GM18907 (cell line): ENCODE measurements at regions not wholly inside any gene's neighbourhood (a gene's known extent, or its start where the extent isn't known, plus 50 kb on each side); places are given as distances from the start of the nearest gene placed in this dataset.
A peak's percentile ranks its signal among the peaks of the same experiment; 100 is the strongest.

Source experiments
- ATAC-seq: cut with Tn5 transposase; IDR thresholded peaks from one replicate; pipeline ENCODE4 v1.9.1; 2021; ENCODE audit warnings: mild to moderate bottlenecking, moderate library complexity; ENCODE audit not compliant: unreplicated experiment

DNA sequence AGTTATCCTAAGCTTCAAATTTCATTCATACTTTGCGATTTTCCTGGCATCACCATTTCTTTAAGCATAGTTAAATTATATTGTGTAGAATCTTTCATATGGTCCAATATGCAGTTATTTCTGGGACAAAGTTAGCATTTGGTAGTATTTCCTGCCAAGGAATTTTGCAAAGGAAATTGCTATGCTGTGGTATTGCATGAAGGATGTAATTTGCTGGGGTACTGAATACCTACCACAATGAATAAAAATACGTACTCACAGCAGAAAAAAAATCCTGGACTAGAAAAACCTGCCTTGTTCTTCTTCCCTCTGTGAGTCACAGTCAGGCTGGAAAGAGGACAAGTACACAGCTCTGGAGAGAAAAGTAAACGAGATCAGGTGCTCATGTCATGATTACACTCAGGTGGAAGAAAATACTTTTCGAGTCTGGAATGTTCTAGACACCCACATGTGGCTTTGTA lies 241.2 kb downstream of the PTBP2 start:
- ATAC-seq, result no peak

DNA sequence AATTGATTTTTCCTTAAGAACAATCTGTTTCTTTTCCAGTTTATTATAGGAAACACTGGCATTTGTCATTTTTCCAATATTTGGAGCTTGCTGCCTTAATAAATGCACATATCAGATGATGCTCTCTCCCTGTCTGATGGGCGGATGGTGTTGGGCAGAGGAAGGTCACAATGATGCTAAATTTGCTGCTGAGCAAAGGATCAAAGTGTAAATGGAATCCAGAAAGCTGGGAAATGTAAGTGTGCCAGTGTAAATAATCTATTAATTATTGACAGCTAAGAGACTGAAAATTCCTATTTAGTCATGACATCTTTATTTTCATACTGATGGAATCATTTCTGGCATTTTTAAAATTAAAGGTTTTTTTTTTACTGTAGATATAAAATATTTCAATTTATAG lies 243.2 kb downstream of the PTBP2 start:
- ATAC-seq, result no peak

DNA sequence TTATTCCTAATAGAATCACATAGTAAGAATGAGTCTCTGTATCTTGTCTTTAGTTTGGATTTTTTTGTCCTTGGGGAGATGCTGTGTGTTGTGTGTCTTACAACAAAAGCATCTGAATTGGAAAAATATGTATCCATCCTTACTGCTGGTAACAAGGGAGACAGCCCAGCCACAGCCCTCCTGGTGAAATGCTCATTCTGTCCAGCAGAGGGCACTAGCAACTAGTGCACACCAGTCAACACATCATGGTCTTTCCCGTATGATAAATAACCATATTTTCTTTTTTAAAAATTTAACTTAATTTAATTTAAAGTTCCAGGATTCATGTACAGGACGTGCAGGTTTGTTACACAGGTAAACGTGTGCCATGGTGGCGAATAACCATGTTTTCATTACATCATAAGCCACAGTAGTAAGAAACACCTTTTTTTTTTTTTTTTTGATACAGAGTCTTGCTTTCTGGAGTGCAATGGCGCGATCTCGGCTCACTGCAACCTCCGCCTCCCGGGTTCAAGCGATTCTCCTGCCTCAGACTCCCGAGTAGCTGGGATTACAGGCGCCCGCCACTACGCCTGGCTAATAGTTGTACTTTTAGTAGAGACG lies 245.1 kb downstream of the PTBP2 start:
- ATAC-seq, result peak; percentile 91

DNA sequence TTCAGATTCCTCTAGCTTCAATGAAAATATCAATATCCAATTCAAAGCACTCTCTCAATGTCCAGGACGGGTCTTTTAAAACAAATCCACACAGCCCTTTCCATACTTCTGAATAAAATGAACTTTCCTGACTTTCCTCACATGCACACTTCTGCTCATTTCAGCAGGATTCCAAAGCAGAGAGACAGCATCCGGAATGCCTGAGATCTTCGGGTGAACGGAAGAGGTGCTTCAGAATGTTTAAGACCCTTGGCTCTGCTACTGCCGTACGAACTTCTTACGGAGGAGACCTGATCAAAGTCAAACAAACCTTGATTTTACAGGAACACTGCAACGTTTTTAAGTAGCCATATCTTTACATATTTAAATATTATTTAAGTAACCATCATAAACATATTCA lies 245.7 kb downstream of the PTBP2 start:
- ATAC-seq, result no peak

DNA sequence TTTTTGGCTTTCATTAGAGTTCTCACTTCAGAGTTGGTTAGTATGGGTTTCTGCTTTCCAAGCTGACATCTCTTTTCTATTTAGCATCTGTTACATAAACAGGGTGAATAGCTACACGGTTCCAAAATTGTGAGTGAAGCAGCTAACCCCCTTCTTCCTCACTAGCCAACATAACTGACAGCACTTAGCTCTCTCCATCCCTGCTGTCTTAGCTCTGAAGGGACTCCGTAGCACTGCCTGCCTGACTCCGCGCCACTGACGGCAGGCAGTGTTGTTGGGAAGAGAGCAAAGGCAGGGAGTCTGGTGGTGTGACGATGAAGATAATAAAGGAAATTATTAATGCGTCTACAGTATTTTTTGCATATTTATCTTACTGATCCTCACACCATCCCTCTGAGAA lies 247.0 kb downstream of the PTBP2 start:
- ATAC-seq, result no peak

DNA sequence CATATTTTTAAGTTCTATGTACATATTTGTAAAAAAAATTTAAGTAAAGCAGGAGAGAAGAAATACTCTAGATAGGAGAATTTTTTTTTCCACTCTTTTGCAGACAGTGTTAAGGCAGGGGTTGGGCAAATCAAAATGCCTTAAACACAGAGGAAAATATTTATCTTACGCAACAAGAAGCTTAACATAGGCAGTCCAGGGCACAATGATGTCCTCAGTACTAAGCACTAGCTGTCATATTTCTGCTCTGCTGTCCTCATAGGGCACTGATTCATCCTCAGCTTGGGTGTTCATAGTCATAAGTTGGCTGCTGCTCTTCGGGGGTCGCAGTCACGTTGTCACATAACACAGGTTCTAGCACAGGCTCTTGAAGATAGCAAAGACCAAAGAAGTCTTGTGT lies 247.4 kb downstream of the PTBP2 start:
- ATAC-seq, result no peak

DNA sequence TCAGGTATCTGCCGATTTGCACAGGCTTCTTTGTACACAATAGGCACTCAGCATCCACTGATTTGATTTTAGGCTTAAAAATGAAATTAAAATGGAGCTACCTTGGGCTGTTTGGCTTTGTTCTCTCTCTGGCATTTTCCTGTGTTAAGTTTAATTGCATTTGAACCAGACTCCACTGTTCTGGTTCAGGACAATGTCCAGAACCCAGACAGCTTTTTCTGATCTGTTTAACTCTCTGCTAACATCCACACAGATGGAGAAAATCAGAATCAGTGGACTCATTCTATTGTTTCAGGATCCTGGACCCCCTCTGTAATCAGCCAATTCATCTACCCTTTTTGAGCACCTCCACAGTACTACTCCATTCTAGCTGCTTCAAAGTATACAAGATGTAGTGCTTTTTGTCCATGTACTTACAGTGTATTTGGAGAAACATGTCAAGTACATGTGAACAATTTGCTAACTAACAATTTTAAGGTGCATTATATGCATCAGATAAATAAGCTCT lies 248.1 kb downstream of the PTBP2 start:
- ATAC-seq, result no peak

DNA sequence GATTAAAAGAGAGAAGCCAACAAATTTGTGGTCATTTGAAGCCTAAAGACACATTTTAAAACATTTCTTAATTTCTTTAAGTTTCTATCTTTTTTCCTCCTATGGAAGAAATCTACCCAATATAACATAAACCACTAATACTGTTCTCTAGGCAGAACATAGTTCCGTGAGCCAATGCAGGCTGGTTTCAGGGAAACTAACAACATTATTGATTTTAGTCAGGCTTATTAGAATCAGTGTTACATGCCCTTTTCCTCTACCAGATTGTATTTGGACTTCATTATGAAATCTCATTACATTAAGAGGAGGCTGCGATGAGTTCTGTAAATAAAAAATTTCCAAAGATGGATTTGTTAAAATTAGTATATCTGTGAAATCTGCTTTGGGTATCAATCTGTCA lies 249.9 kb downstream of the PTBP2 start:
- ATAC-seq, result no peak

DNA sequence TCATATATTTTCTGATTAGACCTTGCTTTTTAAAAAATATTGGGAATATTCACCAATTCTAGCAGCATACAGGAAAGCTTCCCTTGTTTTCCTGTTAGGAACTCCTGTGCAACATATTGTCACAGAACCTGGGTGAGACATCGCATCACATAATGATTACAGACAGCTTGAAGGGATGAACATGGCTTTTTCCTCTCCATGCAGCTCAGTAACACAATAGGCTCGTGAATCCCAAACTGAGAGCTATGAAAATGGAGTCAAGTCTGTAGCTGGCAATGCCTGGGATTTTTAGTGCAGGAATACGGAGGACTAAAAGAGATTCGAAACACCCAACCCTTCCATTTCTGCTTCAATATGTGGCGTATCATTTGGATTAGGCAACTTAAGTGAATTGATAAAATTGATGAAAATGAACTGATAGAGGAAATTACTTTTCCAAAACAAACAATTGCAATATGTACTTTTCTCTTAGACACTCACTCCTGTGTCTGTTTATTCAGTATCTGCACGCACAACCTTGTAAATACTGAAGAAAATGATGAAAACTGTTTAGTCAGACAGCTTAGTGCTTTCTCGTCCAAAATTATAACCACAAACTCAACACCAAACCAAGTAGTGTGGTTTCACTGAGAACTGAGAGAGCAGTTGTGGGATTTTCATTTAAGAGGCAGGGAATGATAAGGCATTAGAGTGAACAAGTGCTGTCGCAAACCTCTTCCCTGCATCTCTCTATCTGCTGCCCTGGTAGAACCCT lies 250.4 kb downstream of the PTBP2 start:
- no peak for ATAC-seq

DNA sequence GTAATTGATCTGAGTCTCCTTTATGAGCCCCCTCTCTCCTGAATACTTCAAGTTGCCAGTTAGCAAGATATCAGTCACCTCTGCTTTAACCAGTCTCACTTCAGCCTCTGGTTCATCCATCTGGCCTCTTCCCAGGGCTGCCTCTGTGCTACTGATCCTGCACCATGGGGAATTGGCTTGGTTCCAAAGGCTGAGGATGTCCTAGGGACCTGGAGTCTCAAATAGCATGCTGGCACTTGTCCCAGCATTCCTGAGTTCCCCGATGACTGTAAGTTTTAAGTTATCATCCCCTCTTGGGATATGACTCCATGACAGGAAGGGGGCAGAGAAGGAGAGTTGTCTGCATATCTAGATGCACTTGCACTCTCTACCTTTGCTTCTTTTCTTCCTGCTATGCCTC lies 252.0 kb downstream of the PTBP2 start:
- ATAC-seq, result no peak

DNA sequence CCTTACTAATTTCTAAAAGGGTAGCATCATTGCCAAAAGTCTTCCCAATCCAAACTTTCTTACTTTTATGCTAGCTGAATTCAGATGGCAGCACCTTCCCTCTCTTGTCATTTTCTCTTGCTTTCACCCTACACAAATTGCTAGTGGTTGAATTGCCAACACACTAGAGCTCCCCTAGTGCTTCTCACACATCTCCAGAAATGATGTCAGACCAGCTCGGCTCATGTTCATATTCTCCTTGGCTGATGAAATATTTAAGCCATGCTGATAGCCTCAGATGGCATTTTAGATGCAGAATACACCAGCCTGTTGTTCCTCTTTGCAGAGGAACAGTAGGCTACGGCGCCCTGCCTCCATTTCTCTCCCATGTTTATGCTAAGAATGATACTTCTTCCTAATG lies 256.9 kb downstream of the PTBP2 start:
- no peak for ATAC-seq

DNA sequence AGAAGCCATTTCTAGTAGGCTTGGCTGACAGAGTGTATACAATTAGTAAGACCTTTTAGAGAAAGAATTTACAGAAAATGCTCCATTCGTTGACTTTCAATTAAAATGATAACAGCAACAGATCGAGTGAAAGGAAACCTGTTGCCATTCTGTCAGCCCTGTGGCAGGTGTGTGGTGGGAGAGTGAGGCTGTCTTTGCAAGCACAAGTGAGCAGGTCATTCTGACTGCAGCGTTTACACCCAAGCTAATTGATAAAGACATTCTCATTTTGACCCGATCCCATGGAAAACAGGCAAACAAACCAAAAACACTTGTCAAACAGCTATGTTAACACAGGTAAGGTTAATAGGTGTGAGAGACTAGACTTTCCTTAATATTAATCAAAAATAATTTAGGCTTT lies 257.3 kb downstream of the PTBP2 start:
- no peak for ATAC-seq

DNA sequence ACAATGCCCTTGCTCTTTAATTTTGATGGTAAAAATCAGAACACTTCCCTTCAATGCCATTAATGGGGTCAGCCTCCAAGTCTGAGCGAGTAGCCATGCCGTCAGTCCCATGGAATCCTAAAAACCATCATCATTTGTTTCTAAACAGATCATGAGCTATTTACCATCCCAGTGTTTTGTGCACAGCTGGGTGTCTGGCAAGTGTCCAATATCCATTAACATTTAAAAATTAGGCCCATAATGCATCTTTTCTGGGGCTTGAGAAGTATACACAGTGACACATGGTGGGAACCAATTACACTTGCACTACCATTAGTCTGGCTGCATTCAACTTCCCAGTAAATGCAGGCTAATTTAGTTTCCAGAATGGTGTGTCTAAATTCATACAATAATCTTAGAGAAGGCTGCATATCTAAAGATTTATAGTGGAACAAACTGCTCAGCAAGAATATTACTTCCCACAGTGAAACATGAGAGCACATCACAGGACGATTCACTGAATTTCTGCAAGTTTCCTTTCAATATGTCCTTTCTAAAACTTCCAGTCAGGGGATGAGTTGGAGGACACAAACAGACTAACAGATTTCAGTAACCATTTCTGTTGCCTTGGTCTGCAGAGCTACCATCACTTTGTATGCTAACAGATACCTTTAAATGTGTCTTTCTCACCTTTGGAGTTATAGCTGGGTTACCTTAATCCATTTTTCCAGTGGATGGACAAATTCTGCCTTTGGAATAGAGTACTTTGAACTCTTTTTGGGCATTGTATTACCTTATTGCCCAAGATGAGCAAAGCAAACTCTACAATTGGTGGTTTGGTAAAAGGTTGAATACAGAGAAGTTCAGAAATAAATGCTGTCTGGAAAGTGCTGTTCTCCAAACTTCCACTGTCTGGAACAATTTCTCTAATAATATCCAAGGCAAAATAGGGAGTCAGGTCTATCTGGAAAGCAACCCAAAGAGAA lies 258.0 kb downstream of the PTBP2 start:
- ATAC-seq, result no peak

DNA sequence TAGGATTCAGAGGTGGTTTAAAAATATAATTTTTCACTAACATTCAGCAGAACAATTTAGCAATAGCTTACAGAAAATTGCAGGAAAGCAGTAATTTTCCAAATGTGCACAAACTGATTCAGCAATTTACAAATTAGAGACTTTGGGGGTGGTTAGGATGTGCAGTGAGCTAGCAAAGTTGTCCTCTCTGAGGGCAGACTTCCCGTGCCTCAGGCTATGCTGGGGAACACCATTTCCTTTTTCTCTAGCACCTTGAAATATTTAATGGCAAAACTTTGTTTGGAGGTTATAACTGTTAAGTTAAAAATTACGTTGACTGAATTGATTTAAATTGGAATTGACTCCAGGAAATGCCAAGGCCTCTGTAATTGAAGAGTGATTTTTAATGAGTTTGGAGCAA lies 258.9 kb downstream of the PTBP2 start:
- ATAC-seq, result no peak

DNA sequence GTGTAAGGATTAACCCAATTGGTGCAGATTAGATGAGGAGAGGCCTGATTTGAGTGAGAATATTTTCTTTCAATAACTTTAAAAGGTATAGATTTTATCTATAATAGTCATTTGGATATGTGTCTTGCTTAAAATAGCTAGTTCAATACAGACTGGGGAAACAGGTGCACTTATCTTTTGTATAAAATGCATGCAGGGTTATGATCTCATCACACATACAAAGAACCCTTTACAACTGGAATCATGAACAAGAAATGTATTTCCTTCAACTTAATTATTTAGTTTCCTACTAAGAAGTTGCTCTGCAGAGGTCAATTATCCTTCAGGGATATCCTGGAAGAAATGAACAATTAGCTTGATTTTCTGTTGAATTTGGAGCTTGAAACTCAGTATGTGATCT lies 259.6 kb downstream of the PTBP2 start:
- no peak for ATAC-seq

DNA sequence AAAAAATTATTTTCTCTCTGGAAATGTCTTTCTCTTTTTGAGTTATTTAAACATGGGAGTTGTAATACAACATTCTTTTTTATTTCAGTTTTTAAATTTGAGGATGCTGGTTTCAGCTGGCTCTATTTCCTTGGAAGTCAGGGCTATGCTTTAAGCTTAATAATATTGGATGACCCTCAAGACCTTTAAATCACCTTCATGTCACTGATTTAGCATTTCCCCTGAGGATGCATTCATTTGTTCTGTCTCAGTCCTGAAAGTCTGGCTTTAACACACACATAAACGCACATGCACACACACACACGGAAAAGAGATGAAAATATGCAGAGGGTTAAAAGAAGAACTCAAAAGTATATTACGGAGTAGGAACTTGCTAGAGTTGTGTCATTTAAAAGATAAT lies 260.5 kb downstream of the PTBP2 start:
- ATAC-seq, result no peak

DNA sequence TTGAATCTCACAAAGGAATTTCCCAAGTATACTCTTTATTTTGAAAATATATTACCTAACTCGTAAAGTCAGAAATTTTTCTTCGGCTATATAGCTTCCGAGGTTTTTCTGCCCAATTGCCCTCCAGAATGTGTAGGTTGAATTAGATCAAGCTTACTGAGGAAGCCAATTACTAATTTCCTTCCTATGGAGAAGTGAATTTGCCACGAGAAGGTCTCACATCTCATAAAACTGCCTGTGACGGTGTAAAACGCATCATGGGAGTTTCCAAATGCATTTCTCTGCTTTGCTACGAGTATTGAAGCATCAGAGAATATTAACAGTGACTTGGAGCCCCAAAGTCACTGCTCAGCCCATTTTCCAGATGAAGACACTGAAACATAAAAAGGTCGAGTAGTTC lies 262.3 kb downstream of the PTBP2 start:
- ATAC-seq, result no peak

DNA sequence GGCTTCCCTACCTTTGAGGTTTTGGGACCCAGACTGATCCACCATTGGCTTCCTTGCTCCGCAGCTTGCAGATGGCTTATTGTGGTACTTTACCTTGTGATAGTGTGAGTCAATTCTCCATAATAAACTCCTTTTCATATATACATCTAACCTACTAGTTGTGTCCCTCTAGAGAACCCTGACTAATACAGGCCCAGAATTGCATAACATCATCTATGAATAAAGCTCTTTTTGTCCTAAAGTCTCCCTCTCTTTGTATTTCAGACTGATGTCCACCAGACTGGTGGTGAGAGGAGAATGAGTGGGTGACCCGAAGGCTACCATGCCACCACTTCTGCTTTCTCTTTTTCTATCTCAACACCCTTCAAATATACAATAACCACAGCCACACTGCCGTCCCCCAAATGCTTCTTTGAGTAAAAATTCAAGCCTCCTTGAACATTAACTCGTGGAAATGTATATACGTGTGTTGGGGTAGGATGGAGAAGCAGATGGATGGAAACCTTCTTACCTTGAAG lies 265.7 kb downstream of the PTBP2 start:
- no peak for ATAC-seq

DNA sequence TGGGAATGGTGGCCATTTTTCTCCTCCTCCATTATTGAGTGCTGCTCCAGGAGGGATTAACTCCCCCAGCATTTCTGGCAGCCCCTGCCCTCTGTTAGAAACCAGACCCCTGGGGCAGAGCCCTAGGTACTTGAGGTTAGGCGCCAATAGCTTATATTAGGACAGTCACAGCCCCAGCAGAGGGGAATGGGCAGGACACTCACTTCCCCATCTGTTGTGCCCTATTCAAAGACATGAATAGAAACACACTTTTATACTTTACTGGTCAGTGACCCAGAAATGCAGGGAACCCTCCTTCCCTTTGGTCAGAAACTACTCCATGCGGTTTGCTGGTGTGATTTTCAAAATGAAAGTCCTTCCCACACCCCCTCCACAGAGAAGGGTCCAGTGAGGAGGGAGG lies 267.7 kb downstream of the PTBP2 start:
- ATAC-seq, result no peak

DNA sequence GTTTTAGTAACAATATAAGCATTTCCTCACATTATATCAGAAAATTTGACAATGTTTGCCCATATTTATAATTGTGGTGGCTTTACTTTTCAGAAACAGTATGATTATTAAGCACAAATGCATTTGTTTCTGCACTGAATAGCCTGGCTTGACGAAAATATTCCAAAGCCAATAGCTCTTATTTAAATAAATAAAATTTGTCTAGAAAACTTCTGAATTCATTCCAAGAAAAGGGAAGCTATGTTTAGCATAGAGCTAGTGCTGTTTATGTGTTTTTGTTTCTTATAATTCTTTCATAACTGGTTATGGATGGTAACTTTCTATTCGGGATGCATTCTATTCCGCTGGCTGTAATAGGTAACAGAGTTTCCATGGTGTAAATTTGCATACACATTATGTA lies 268.6 kb downstream of the PTBP2 start:
- no peak for ATAC-seq

DNA sequence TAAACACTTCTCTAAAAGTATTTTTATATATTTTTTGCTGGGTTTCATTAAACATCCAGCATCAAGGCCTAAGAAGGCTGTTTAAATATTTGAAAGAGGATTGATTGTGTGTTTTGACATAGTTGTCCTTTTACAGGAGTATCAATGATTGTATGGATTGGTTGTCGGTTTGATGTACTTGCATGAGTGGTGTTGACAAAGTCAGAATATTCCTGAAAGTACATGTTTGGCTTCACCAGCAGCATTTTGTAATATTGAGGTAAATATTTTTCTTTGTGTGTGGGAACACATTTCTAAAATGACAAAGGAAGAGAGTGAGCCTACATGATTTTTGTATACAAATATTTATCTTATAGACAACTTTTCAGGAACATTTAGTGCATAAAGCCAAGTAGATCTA lies 269.7 kb downstream of the PTBP2 start:
- ATAC-seq, result no peak
